NCI-H187 (cell line): ENCODE measurements at regions not wholly inside any gene's neighbourhood (a gene's known extent, or its start where the extent isn't known, plus 50 kb on each side); places are given as distances from the start of the nearest gene placed in this dataset.

Experiments
- DNase-seq, 2 experiments: peaks; one replicate each; lab custom pipeline; 2025; lab: John Stamatoyannopoulos, UW

- DNase-seq = no peak
These were observed 82.1 kb upstream of the IFNE start for GRCh38 chr9:21564175-21564574.

- DNase-seq = no peak
These were observed 83.0 kb upstream of the IFNE start for GRCh38 chr9:21565155-21565554.

- DNase-seq = no peak
These were observed 85.8 kb upstream of the IFNE start for GRCh38 chr9:21567926-21568325.

- DNase-seq = no peak
These were observed 86.4 kb upstream of the IFNE start for GRCh38 chr9:21568484-21568883.

GRCh38 chr9:21569721-21570120, 87.6 kb upstream of the IFNE start:
- DNase-seq = no peak

- DNase-seq = no peak
These were observed 88.6 kb upstream of the IFNE start for GRCh38 chr9:21570643-21571275.

GRCh38 chr9:21574261-21574660, 92.1 kb upstream of the IFNE start:
- no peak for DNase-seq

GRCh38 chr9:21576331-21577189, 94.4 kb upstream of the IFNE start:
- no peak for DNase-seq

GRCh38 chr9:21579247-21579671, 97.1 kb upstream of the IFNE start:
- DNase-seq = no peak

GRCh38 chr9:21579743-21580142, 97.6 kb upstream of the IFNE start:
- DNase-seq = no peak

GRCh38 chr9:21580636-21581378, 98.7 kb upstream of the IFNE start:
- no peak for DNase-seq

GRCh38 chr9:21583628-21584377, 101.7 kb upstream of the IFNE start:
- DNase-seq = no peak

- DNase-seq = no peak
These were observed 102.8 kb upstream of the IFNE start for GRCh38 chr9:21584890-21585289.

- DNase-seq = no peak
These were observed 103.9 kb upstream of the IFNE start for GRCh38 chr9:21585756-21586752.

- DNase-seq = no peak
These were observed 107.4 kb upstream of the IFNE start for GRCh38 chr9:21589344-21590056.

GRCh38 chr9:21590058-21590996, 108.2 kb upstream of the IFNE start:
- no peak for DNase-seq

GRCh38 chr9:21591221-21592062, 109.3 kb upstream of the IFNE start:
- no peak for DNase-seq

- DNase-seq = no peak
These were observed 109.9 kb upstream of the IFNE start for GRCh38 chr9:21592063-21592338.
